K562 (cell line): ENCODE measurements at regions not wholly inside any gene's neighbourhood (a gene's known extent, or its start where the extent isn't known, plus 50 kb on each side); places are given as distances from the start of the nearest gene placed in this dataset.

ENCODE experiments used
- ASH1L ChIP-seq: fragments of 450-650 bp; IDR thresholded peaks from 2 replicates; pipeline ENCODE4 v1.6.1; 2018; ENCODE audit warnings: borderline replicate concordance, mild to moderate bottlenecking, low read depth; ENCODE audit not compliant: partially characterized antibody
- ELK1 ChIP-seq: sonication (generic); formaldehyde crosslinking; IDR thresholded peaks from 2 replicates; pipeline ENCODE4 v1.8.1; 2022; ENCODE audit warnings: missing genetic modification reagents
- HSF4 ChIP-seq: fragments of 250-450 bp; sonication (Bioruptor Pico); IDR thresholded peaks from 2 replicates; pipeline ENCODE4 v2.1.2; 2022; ENCODE audit warnings: mild to moderate bottlenecking, moderate library complexity, borderline replicate concordance
- NR3C1 ChIP-seq: sonication (generic); formaldehyde crosslinking; IDR thresholded peaks from 2 replicates; pipeline ENCODE4 v1.8.1; 2022; ENCODE audit warnings: missing genetic modification reagents
- PRPF4 ChIP-seq: fragments of 200-400 bp; formaldehyde crosslinking; IDR thresholded peaks from one replicate; pipeline ENCODE4 v1.6.1; 2017; ENCODE audit warnings: low read length, low read depth, mild to moderate bottlenecking; ENCODE audit not compliant: insufficient read depth, poor library complexity, severe bottlenecking
- TEAD4 ChIP-seq, 2 experiments: sonication (generic) in 1 of 2; formaldehyde crosslinking in 1 of 2; IDR thresholded peaks; 2 replicates each; pipeline versions ENCODE4 v1.6.1 to v1.8.0; 2012 to 2022; ENCODE audit warnings: borderline replicate concordance in 1 of 2, inconsistent platforms in 1 of 2, low read length in 1 of 2, mild to moderate bottlenecking in 1 of 2, missing genetic modification reagents in 1 of 2
- ZNF143 ChIP-seq: sonication (generic); formaldehyde crosslinking; IDR thresholded peaks from 2 replicates; pipeline ENCODE4 v1.9.0; 2022; ENCODE audit warnings: mild to moderate bottlenecking, missing genetic modification reagents
- ZNF592 ChIP-seq: fragments of 450-650 bp; IDR thresholded peaks from 2 replicates; pipeline ENCODE4 v1.6.1; 2017; ENCODE audit warnings: antibody characterized with exemption, mild to moderate bottlenecking
- ZNF707 ChIP-seq: fragments of 250-450 bp; sonication (Bioruptor Pico); conservative IDR thresholded peaks from 2 replicates; pipeline ENCODE4 v1.8.0; 2022; ENCODE audit warnings: inconsistent platforms, mild to moderate bottlenecking, moderate library complexity
- TF ChIP-seq, protein P1 (sequence below), 3 experiments: fragments of 200-800 bp in 1 of 3; sonication (Bioruptor generic) in 1 of 3; sonication (generic) in 1 of 3; formaldehyde crosslinking in 1 of 3; IDR thresholded peaks; 2 replicates each; pipeline versions ENCODE4 v1.6.1 to v1.8.0; 2016 to 2022; ENCODE audit warnings: mild to moderate bottlenecking in 2 of 3, missing compliant biosample characterization in 2 of 3, missing genetic modification characterization in 2 of 3, missing genetic modification reagents in 1 of 3

- TF ChIP-seq ZNF592 (no peak), ELK1 (CRISPR knock-in tag) (no peak), PRPF4 (no peak), NR3C1 (CRISPR knock-in tag) (no peak), TEAD4 (IDR thresholded peaks at IDR 0.05; ENCODE audit: low read length) (no peak), TEAD4 (CRISPR knock-in tag; IDR thresholded peaks at IDR 0.05; ENCODE audit: borderline replicate concordance) (no peak), ZNF707 (CRISPR knock-in tag) (no peak), ZNF143 (CRISPR knock-in tag) (no peak), ASH1L (no peak), HSF4 (no peak)
- TF ChIP-seq, protein P1, sequence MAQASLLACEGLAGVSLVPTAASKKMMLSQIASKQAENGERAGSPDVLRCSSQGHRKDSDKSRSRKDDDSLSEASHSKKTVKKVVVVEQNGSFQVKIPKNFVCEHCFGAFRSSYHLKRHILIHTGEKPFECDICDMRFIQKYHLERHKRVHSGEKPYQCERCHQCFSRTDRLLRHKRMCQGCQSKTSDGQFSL (CRISPR knock-in tag; IDR thresholded peaks at IDR 0.05) = no peak
- TF ChIP-seq, protein P1 (tag; IDR thresholded peaks at IDR 0.05) = no peak
Measured at GRCh38 chr6:21873562-21873961, 280.0 kb downstream of the SOX4 start (continued).
